ENCODE measurements at regions not wholly inside any gene's neighbourhood (a gene's known extent, or its start where the extent isn't known, plus 50 kb on each side); places are given as distances from the start of the nearest gene placed in this dataset.

GRCh38 chr9:84542554-84542953 lies 127.0 kb upstream of the NTRK2 start:
- TF ChIP-seq CTCF (IDR thresholded peaks at IDR 0.05; ENCODE audit: borderline replicate concordance, extremely low read depth, low read length, poor library complexity, severe bottlenecking) (no peak), EZH2 (IDR thresholded peaks at IDR 0.05; ENCODE audit: borderline replicate concordance, low read depth, low read length, severe bottlenecking) (no peak)
